ENCODE measurements at regions not wholly inside any gene's neighbourhood (a gene's known extent, or its start where the extent isn't known, plus 50 kb on each side); places are given as distances from the start of the nearest gene placed in this dataset.
"Not testable (repeated sequence)": the region's sequence is repeated elsewhere in the genome, so short reads cannot be mapped to it uniquely, and the experiment has no call there.

GRCh38 chr5:166123717-166124116 lies 2167.7 kb upstream of the WWC1 start:
- no peak for FAIRE-seq

- no peak for FAIRE-seq
These were observed 2163.5 kb upstream of the WWC1 start for GRCh38 chr5:166127766-166128570.

GRCh38 chr5:166145107-166145506 lies 2146.3 kb upstream of the WWC1 start:
- FAIRE-seq, result not testable (repeated sequence)

- FAIRE-seq, result no peak
These were observed 2127.3 kb upstream of the WWC1 start for GRCh38 chr5:166163996-166164610.

DNA sequence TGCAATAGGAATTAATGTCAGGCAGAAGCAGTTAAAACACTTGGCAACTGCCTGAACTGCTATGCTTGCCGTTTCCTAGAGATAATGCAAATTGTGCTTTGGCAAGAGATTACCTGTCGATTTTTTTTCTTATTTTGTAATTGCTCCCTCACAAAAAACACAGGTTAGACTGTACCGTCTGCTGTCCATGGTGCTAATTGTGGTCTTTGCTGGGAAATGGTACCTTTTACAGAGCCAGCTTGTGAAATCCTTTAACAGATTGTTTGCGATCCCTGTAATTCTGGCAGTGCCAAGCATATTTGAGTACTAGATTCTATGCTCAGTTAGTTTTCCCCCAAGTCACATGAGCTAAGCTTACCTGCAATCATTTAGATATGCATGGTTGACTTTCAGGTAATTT lies 2125.8 kb upstream of the WWC1 start:
- no peak for FAIRE-seq

DNA sequence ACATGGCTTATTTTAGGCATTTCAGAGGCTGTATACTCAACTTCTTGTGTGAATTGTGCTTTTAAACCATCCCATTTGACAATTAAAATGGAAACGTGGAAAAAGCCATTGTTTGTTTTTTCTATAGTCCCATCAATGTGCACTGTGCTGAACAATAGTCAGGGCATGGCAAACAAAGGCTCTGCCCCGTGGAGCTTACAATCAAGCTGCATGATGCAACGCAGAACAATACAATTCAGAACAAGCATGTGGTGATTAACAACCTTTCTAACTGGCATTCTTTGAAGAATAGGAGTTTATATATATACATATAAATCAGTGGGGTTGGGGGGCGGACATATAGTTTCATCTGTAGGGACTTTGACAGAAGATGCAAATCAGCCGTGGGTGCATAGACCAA lies 2125.4 kb upstream of the WWC1 start:
- no peak for FAIRE-seq

DNA sequence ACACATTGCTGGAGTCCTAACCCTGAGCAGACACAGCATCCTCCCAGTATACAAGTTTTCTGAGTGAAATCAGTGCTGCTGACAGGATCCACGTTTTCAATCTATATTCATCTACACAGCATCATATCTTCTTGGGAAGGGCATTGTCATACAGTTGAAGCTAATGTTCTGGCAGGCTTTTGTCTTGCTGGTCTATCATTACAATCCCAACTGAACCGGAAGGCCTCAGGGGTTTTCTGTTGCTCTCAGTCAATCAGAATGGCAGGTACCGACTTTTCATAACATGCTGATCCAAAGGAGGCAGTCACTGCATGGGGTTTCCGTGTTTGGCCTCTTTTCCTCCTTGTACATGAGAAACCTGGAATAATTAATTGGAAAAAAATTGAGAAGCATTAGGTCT lies 2118.8 kb upstream of the WWC1 start:
- no peak for FAIRE-seq

- no peak for FAIRE-seq
These were observed 2112.9 kb upstream of the WWC1 start for GRCh38 chr5:166178411-166179080.

- no peak for FAIRE-seq
These were observed 2106.3 kb upstream of the WWC1 start for GRCh38 chr5:166185185-166185584.

DNA sequence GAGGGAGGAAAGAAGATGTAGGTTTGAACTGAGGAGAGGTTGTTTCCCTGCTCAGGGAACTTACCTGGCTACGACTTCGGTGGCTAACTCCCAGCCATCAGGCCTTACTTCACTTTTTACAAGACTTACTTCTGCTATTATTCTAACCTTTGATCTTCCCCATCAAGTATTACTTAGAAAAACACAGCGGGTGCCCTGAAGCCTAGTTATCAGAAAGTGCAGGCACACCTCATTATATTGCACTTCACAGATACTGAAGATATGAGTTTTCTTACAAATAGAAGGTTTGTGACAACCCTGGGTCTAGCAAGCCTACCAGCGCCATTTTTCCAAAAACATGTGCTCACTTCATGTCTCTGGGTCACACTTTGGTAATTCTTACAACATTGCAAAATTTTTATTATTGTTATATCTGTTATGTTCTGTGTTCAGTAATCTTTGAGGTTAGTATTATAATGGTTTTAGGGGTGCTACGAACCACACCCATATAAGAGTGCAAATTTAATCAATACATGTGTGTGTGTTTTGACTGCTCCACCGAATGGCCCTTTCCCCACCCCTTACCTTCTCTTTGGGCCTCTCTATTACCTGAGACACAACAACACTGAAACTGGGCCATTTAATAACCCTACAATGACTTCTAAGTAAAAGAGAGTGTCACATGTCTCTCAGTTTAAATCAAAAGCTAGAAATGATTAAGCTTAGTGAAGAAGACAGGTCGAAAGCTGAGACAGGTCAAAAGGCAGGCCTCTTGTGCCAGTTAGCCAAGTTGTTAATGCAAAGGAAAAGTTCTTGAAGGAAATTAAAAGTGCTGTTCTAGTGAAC lies 2102.7 kb upstream of the WWC1 start:
- no peak for FAIRE-seq

DNA sequence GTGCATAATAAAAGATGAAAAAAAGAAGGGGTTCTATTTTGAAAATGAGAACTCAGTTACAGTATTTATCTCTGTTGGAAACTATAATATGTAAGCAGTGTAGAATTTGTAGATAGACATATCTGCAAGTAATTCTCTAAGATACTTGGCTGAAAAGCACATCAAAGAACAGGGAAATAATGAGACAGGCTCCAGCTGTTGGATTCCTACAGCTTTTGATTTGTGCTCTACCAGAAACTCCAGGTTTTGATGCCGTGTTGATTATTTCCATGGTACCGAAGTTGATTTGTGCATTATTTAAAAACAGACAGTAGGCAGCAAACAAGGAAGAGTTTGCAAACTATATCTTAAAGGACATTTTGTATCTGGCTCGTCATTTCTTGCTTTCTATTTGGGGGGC lies 2098.7 kb upstream of the WWC1 start:
- no peak for FAIRE-seq

- FAIRE-seq, result no peak
These were observed 2095.5 kb upstream of the WWC1 start for GRCh38 chr5:166195981-166196380.

- no peak for FAIRE-seq
These were observed 2090.9 kb upstream of the WWC1 start for GRCh38 chr5:166200532-166200931.

- FAIRE-seq, result no peak
These were observed 2079.8 kb upstream of the WWC1 start for GRCh38 chr5:166211640-166212039.

DNA sequence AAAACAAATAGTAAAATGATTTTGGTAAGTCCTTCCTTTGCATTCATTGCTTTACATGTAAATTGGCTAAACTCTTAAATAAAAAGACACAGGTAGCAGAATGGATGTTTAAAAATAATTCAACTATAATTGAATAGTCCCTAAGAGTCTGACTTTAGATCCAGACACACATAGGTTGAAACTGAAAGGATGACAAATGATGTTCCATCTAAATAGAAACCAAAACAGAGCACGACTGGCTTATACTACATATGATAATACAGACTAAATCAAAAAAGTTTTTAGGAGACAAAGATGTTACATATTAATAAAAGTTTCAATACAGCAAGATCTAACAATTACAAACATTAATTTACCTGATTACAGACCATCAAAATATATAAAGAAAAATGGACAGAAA lies 2055.1 kb upstream of the WWC1 start:
- no peak for FAIRE-seq

- no peak for FAIRE-seq
These were observed 2050.7 kb upstream of the WWC1 start for GRCh38 chr5:166240705-166241104.

- no peak for FAIRE-seq
These were observed 2045.9 kb upstream of the WWC1 start for GRCh38 chr5:166245556-166245955.

DNA sequence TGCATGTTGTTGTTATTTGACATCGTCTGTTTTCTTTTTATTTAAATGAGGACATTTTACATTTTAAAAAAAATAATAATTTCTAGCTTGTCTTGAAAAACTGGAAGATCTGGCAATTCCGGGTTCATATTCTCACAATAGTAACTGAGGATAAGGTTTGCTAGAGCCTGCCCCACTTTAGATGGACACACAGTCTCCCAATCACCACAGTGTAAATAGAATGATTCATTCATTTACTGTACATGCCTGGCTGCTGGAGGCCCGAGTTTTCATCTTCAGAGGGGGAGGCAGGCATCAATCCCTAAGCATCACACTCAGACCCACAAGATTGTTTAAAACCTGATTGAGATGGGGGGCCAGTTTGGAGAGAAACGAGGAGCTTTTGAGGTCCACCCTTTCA lies 2039.7 kb upstream of the WWC1 start:
- no peak for FAIRE-seq

GRCh38 chr5:166257661-166258060 lies 2033.8 kb upstream of the WWC1 start:
- no peak for FAIRE-seq

DNA sequence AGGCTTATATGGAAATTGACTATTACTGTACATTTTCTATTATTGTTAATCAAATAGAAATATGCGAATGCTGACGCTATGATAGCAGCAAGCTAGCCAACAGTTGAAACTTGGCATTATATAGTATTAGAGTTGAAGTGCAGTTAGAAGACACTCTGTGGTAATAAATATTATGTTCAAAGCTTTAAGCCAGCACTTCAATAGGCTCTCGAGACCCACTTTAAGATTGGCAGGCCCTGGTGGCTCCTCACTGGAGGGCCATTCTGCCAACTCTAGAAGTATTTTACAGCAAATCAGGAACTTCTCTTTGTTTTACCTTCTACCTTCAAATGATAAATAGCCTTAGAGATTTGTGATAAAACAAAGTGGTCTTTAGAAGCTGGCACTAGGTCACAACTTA lies 2029.0 kb upstream of the WWC1 start:
- no peak for FAIRE-seq

GRCh38 chr5:166267907-166268306 lies 2023.5 kb upstream of the WWC1 start:
- FAIRE-seq, result peak; percentile 70

GRCh38 chr5:166270712-166271111 lies 2020.7 kb upstream of the WWC1 start:
- FAIRE-seq, result no peak

- FAIRE-seq, result no peak
These were observed 2015.4 kb upstream of the WWC1 start for GRCh38 chr5:166276006-166276405.
